ENCODE measurements at regions not wholly inside any gene's neighbourhood (a gene's known extent, or its start where the extent isn't known, plus 50 kb on each side); places are given as distances from the start of the nearest gene placed in this dataset.

DNA sequence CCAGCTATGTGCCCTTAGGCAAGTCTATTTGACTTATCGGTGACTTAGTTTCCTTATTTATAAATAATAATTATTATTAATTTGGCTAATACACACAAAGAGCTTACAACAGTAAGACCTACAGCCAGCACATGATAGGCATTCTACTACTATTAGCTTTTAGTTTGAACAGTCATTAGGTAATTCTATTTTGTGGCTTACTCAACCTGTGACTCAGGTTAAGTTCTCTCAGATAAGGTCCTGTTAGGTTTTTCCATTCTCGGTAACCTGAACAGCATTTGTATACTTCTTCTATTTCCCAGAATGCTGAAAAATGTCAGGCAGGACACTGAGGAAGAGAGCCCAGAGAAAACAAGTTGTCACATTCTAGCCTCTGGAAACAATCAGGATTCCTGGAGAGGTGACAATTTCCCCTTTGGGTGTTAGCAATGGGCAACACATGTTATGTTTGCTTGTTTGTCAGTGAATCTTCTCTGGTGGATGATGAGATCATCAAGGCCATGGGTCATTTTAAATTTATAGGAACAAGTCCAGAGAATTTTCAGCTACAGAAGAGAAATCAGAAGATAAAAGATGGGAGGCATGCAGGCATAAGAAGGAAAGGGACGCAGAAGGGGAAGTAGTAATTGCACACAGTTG lies 2144.7 kb downstream of the PCDH7 start:
- Histone ChIP-seq H3K4me3 (ENCODE audit: low read depth, low read length) (no peak overlapping the region), H3K27me3 (ENCODE audit: control insufficient read depth, insufficient read depth, low read length) (no peaks in the 10 kb centered on the region), H3K4me2 (ENCODE audit: low read length) (no peak overlapping the region), H3K9me3 (ENCODE audit: control insufficient read depth, low read length) (no peaks in the 10 kb centered on the region), H3K27ac (no peak overlapping the region), H2AFZ (no peak overlapping the region), H3K4me1 (no peaks in the 10 kb centered on the region), H3K9ac (no peak overlapping the region), H3K79me2 (no peaks in the 10 kb centered on the region), H3K36me3 (ENCODE audit: control insufficient read depth, insufficient read depth, low read length) (no peaks in the 10 kb centered on the region)
- TF ChIP-seq CTCF (IDR thresholded peaks at IDR 0.05) = no peak

DNA sequence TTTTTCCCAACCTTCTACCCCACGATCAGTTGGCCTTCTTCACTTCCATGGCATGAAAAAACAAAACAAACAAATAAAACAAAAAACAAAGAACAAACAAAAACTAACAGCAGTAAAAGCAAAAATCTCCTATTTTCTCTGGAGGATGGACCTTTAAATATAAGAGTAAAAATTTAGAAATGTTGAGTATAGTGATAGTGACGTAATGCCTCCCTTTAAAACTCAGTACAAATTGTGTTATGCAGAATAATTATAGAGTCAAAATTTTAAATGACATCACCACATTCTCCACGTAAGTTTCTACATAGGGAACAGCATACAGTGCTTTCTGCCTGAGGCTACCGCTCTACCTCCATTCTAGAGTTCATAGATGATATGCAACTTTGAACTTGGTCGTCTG lies 2156.4 kb downstream of the PCDH7 start:
- no peaks in the 10 kb centered on the region for H3K27me3 ChIP-seq (ENCODE audit: control insufficient read depth, insufficient read depth, low read length)
- no peak overlapping the region for H2AFZ ChIP-seq
- H3K9ac ChIP-seq = no peak overlapping the region
- H3K79me2 ChIP-seq = no peaks in the 10 kb centered on the region
- H3K4me3 ChIP-seq (ENCODE audit: low read depth, low read length) = no peak overlapping the region
- H3K4me1 ChIP-seq = no peaks in the 10 kb centered on the region
- no peaks in the 10 kb centered on the region for H3K9me3 ChIP-seq (ENCODE audit: control insufficient read depth, low read length)
- H3K36me3 ChIP-seq (ENCODE audit: control insufficient read depth, insufficient read depth, low read length) = no peaks in the 10 kb centered on the region
- no peak overlapping the region for H3K27ac ChIP-seq
- no peak for TF ChIP-seq CTCF (IDR thresholded peaks at IDR 0.05)
- no peak overlapping the region for H3K4me2 ChIP-seq (ENCODE audit: low read length)

DNA sequence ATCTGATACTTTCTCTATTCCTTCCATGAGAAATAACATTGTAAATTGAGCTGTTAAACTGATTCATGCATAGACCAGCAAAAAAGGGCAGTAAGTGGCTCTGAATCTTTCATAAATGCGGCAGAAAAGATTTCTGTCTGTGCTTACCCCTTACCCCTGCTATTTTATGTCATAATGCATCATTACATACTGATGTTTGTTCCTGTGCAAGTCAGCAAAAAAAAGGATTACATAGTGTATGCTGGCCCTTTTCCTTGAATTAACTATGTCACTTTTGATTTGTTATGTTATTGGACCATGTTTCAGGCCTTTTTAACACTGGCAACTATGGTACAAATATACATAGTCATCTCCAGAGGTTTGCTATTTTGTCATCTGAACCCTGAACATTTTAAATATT lies 2159.7 kb downstream of the PCDH7 start:
- TF ChIP-seq CTCF (IDR thresholded peaks at IDR 0.05) = no peak
- no peak overlapping the region for H3K27ac ChIP-seq

GRCh38 chr4:32884198-32884597 lies 2164.0 kb downstream of the PCDH7 start:
- Histone ChIP-seq H3K4me3 (ENCODE audit: low read depth, low read length) (no peak overlapping the region), H3K4me2 (ENCODE audit: low read length) (no peak overlapping the region), H3K36me3 (ENCODE audit: control insufficient read depth, insufficient read depth, low read length) (no peaks in the 10 kb centered on the region), H3K9me3 (ENCODE audit: control insufficient read depth, low read length) (no peaks in the 10 kb centered on the region), H3K9ac (no peak overlapping the region), H3K27ac (no peak overlapping the region), H3K4me1 (no peaks in the 10 kb centered on the region), H3K27me3 (ENCODE audit: control insufficient read depth, insufficient read depth, low read length) (no peaks in the 10 kb centered on the region), H2AFZ (no peak overlapping the region), H3K79me2 (no peaks in the 10 kb centered on the region)
- no peak for TF ChIP-seq CTCF (IDR thresholded peaks at IDR 0.05)

More for the DNA sequence above, 2159.7 kb downstream of the PCDH7 start:
- Histone ChIP-seq H3K4me3 (ENCODE audit: low read depth, low read length) (no peak overlapping the region), H3K36me3 (ENCODE audit: control insufficient read depth, insufficient read depth, low read length) (no peaks in the 10 kb centered on the region), H3K4me2 (ENCODE audit: low read length) (no peak overlapping the region), H3K79me2 (no peaks in the 10 kb centered on the region), H3K9me3 (ENCODE audit: control insufficient read depth, low read length) (no peaks in the 10 kb centered on the region), H3K27me3 (ENCODE audit: control insufficient read depth, insufficient read depth, low read length) (no peaks in the 10 kb centered on the region), H2AFZ (no peak overlapping the region), H3K4me1 (no peaks in the 10 kb centered on the region), H3K9ac (no peak overlapping the region)

DNA sequence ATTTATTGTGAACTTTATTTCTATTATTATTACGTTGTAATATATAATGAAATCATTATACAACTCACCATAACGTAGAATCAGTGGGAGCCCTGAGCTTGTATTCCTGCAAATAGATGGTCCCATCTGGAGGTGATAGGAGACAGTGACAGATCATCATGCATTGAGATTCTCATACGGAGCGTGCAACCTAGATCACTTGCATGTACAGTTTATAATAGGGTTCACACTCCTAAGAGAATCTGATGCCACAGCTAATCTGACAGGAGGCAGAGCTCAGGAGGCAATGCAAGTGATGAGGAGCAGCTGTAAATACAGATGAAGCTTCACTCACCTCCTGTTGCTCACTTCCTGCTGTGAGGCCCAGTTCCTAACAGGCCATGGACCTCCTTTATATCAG lies 2170.2 kb downstream of the PCDH7 start:
- no peaks in the 10 kb centered on the region for H3K9me3 ChIP-seq (ENCODE audit: control insufficient read depth, low read length)
- no peak for TF ChIP-seq CTCF (IDR thresholded peaks at IDR 0.05)
- H3K27ac ChIP-seq = no peak overlapping the region
- H3K79me2 ChIP-seq = no peaks in the 10 kb centered on the region
- no peak overlapping the region for H3K4me3 ChIP-seq (ENCODE audit: low read depth, low read length)
- no peak overlapping the region for H2AFZ ChIP-seq
- H3K9ac ChIP-seq = no peak overlapping the region
- no peaks in the 10 kb centered on the region for H3K4me1 ChIP-seq
- H3K36me3 ChIP-seq (ENCODE audit: control insufficient read depth, insufficient read depth, low read length) = no peaks in the 10 kb centered on the region
- no peak overlapping the region for H3K4me2 ChIP-seq (ENCODE audit: low read length)
- H3K27me3 ChIP-seq (ENCODE audit: control insufficient read depth, insufficient read depth, low read length) = no peaks in the 10 kb centered on the region
